Ovary (tissue), 7 donors: ENCODE measurements at regions not wholly inside any gene's neighbourhood (a gene's known extent, or its start where the extent isn't known, plus 50 kb on each side); places are given as distances from the start of the nearest gene placed in this dataset.
"Not testable (repeated sequence)": the region's sequence is repeated elsewhere in the genome, so short reads cannot be mapped to it uniquely, and the experiment has no call there.

Experiments
- DNase-seq, 5 donors: peaks; one replicate each; pipeline ENCODE4 v3.0.0-alpha.2; 2019 to 2020
- H3K27ac ChIP-seq, 2 donors: fragments of 200-600 bp; one replicate each; pipeline versions ENCODE4 v1.5.1 to v1.8.0; 2019 to 2022
- H3K27me3 ChIP-seq: fragments of 200-600 bp; one replicate; pipeline ENCODE4 v1.8.0; 2022
- H3K36me3 ChIP-seq: fragments of 200-600 bp; sonication (generic); one replicate; pipeline ENCODE4 v1.5.1; 2019
- H3K4me1 ChIP-seq: one replicate; pipeline ENCODE4 v1.8.1; 2013; ENCODE audit warnings: mild to moderate bottlenecking, moderate library complexity; ENCODE audit not compliant: insufficient read depth
- H3K4me3 ChIP-seq: fragments of 200-600 bp; sonication (generic); one replicate; pipeline ENCODE4 v1.5.1; 2017
- H3K9me3 ChIP-seq, 2 donors: fragments of 200-600 bp in 1 of 2; sonication (generic) in 1 of 2; one replicate each; pipeline versions ENCODE4 v1.5.1 to v1.8.1; 2013 to 2019; ENCODE audit warnings: mild to moderate bottlenecking in 1 of 2, moderate library complexity in 1 of 2
- CTCF ChIP-seq, 3 donors: fragments of 450-650 bp in 2 of 3; fragments of 200-600 bp in 1 of 3; IDR thresholded peaks; one replicate each; pipeline versions ENCODE4 v1.5.1 to v1.8.0; 2016 to 2022; ENCODE audit warnings: antibody characterized with exemption in 3 of 3, mild to moderate bottlenecking in 1 of 3
- EP300 ChIP-seq: sonication (generic); formaldehyde crosslinking; IDR thresholded peaks from one replicate; pipeline ENCODE4 v1.6.1; 2017; ENCODE audit warnings: antibody characterized with exemption
- POLR2A ChIP-seq: fragments of 450-650 bp; IDR thresholded peaks from one replicate; pipeline ENCODE4 v1.6.1; 2017; ENCODE audit warnings: antibody characterized with exemption, mild to moderate bottlenecking, moderate library complexity
- WGBS, 3 donors: extraction: QIAGEN DNeasy Blood & Tissue Kit in 1 of 3; methylation state at CpG; one replicate each; pipeline versions ENCODE4 v1.1.5 to v1.1.7; 2013 to 2017; 5-methylcytosine and 5-hydroxymethylcytosine counted together
- intact Hi-C, 4 donors: fragments of 100-400 bp; cut with DNase I; formaldehyde crosslinking; loops; one replicate each; pipeline versions ENCODE4 v1.11.0 to v1.15.1; 2022 to 2023
- donor health status: DM: no; HTN: no; CAD: no; lungs with moderate emphysema.
- donor health status: DM: no; HTN: no; CAD: no.
- donor health status: Bipolar disorder and iron deficiency.
- donor health status: DM: no; HTN: no; CAD: no.
- donor health status: DM: yes; HTN: yes; CAD: no.

DNA sequence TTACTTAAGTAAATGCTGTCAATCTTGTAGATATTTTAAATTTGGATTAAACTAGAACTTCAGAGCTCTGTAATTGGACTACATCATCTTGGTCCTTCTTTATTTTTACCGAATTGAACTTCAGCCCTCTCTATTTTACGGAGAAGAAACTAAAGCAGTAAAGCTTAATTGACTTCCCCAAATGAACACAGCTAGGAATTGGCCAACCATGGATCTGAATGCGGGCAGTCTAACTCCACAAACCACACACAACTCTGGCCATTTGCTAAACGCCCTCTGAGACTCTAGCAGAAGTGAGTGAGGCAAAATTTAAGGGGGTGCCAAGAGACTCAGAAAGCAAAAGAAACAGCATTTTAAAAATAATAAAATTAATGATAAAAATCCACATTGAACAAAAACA lies 86.3 kb upstream of the KCTD1 start:
- H3K9me3 ChIP-seq = no peaks in the 10 kb centered on the region
- intact Hi-C loops = loop anchor here in 1 of 4 donors (10.0 kb wide), 1 partner anchor 80 kb away; no protein-coding TSS in a partner anchor
- TF ChIP-seq POLR2A = no peak
- TF ChIP-seq EP300 = no peak
- no peak for DNase-seq
- 86% methylated on average over 4 of the region's 4 CpGs for WGBS, 3 donors
- H3K27ac ChIP-seq = no peak overlapping the region
- H3K27me3 ChIP-seq = no peaks in the 10 kb centered on the region
- H3K36me3 ChIP-seq = no peaks in the 10 kb centered on the region
- no peak overlapping the region for H3K4me3 ChIP-seq
- peaks cover 1% of the 10 kb centered on the region for H3K4me1 ChIP-seq

GRCh38 chr18:26631135-26631534 lies 82.8 kb upstream of the KCTD1 start:
- 0 to 100% (median 51%) methylated on average over 1 of the region's 1 CpG for WGBS, 3 donors
- Histone ChIP-seq H3K36me3 (no peaks in the 10 kb centered on the region), H3K4me1 (no peaks in the 10 kb centered on the region), H3K27me3 (no peaks in the 10 kb centered on the region), H3K4me3 (no peak overlapping the region), H3K27ac (no peak overlapping the region), H3K9me3 (no peaks in the 10 kb centered on the region)
- intact Hi-C loops = loop anchor here in 1 of 4 donors (10.0 kb wide), 1 partner anchor 76 kb away; no protein-coding TSS in a partner anchor
- TF ChIP-seq EP300 = no peak
- no peak for TF ChIP-seq POLR2A
- TF ChIP-seq CTCF (IDR thresholded peaks at IDR 0.05) = no peak
- no peak for DNase-seq

DNA sequence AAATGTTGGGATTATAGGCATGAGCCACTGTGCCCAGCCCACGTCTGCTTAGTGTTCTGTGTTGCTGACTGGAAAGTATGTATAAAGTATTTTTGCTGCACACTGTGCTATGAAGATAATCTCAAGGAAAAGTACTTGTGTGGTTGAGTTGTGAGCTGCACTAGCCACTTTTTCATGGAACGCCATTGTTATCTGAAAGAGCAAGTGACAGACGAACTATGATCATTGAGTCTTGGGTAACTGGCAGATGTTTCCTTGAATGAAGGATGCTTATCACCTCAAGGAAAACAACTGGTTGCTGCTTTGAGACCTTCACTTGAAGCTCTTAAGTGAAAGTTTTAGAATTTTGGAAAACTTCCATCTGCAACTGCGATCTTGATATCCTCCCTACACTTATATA lies 82.2 kb upstream of the KCTD1 start:
- no peaks in the 10 kb centered on the region for H3K36me3 ChIP-seq
- H3K9me3 ChIP-seq = no peaks in the 10 kb centered on the region
- DNase-seq = no peak
- intact Hi-C loops = loop anchor here in 1 of 4 donors (10.0 kb wide), 1 partner anchor 76 kb away; no protein-coding TSS in a partner anchor
- no peak overlapping the region for H3K4me3 ChIP-seq
- no peak for TF ChIP-seq CTCF (IDR thresholded peaks at IDR 0.05)
- TF ChIP-seq EP300 = no peak
- TF ChIP-seq POLR2A = no peak
- no peaks in the 10 kb centered on the region for H3K4me1 ChIP-seq
- no peak overlapping the region for H3K27ac ChIP-seq
- H3K27me3 ChIP-seq = no peaks in the 10 kb centered on the region
- 92 to 98% (median 94%) methylated on average over 4 of the region's 4 CpGs for WGBS, 3 donors

DNA sequence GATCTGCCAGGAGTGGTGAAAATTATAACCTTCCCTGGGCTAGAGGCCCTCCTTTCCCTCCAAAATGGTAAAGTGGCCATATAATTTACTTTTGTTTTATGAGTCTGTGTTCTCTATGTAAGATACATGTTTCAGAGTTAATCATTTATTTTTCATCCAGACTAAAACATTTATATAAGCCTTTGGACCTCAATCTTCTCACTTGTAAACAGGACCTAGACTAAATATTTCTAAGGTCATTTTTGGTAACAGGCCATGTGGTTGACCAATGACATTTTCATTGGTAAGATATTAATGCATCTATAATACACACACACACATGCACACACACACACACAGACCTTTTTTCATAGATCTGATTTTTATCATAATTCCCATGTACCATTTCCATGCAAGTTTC lies 79.7 kb upstream of the KCTD1 start:
- Histone ChIP-seq H3K4me1 (no peaks in the 10 kb centered on the region), H3K27me3 (no peaks in the 10 kb centered on the region), H3K36me3 (no peaks in the 10 kb centered on the region), H3K27ac (no peak overlapping the region), H3K4me3 (no peak overlapping the region), H3K9me3 (no peaks in the 10 kb centered on the region)
- intact Hi-C loops = no loop called here
- no peak for TF ChIP-seq CTCF (IDR thresholded peaks at IDR 0.05)
- no peak for TF ChIP-seq EP300
- no peak for TF ChIP-seq POLR2A
- DNase-seq = no peak

DNA sequence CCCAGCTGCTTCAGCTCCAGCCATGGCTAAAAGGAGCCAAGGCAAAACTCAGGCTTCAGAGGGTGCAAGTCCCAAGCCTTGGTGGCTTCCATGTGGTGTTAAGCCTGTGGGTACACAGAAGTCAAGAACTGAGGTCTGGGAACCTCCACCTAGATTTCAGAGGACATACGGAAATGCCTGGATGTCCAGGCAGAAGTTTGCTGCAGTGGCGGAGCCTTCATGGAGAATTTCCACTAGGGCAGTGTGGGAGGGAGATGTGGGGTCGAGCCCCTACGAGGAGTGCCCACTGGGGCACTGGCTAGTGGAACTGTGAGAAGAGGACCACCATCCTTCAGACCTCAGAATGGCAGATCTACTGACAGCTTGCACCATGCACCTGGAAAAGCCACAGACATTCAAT lies 76.1 kb upstream of the KCTD1 start:
- Histone ChIP-seq H3K27ac (no peak overlapping the region), H3K27me3 (no peaks in the 10 kb centered on the region), H3K4me3 (no peak overlapping the region), H3K36me3 (no peaks in the 10 kb centered on the region), H3K9me3 (no peaks in the 10 kb centered on the region), H3K4me1 (no peaks in the 10 kb centered on the region)
- TF ChIP-seq EP300 = no peak
- TF ChIP-seq CTCF (IDR thresholded peaks at IDR 0.05) = no peak
- TF ChIP-seq POLR2A = no peak
- WGBS, 3 donors = 92 to 98% (median 94%) methylated on average over 4 of the region's 4 CpGs
- DNase-seq = no peak
- intact Hi-C loops = no loop called here

- intact Hi-C loops, DNase-seq: not testable (repeated sequence)
- WGBS, 3 donors = 92 to 96% (median 94%) methylated on average over 2 of the region's 2 CpGs
Observed at GRCh38 chr18:26623314-26623713, 75.0 kb upstream of the KCTD1 start.

More at GRCh38 chr18:26623314-26623713, 75.0 kb upstream of the KCTD1 start:
- H3K27me3 ChIP-seq, H3K4me1 ChIP-seq, H3K4me3 ChIP-seq, H3K36me3 ChIP-seq, H3K27ac ChIP-seq, H3K9me3 ChIP-seq: not testable (repeated sequence)
